Fibroblast of villous mesenchyme (primary cell): ENCODE measurements at regions not wholly inside any gene's neighbourhood (a gene's known extent, or its start where the extent isn't known, plus 50 kb on each side); places are given as distances from the start of the nearest gene placed in this dataset.
"Not testable (repeated sequence)": the region's sequence is repeated elsewhere in the genome, so short reads cannot be mapped to it uniquely, and the experiment has no call there.

Experiments used
- DNase-seq: peaks from one replicate; pipeline ENCODE4 v3.0.0-alpha.2; 2010; ENCODE audit warnings: low read depth
- H3K4me3 ChIP-seq: 2 replicates; pipeline ENCODE4 v1.5.1; 2011; ENCODE audit warnings: low read depth, mild to moderate bottlenecking, low read length
- TF ChIP-seq, protein P1 (sequence below): IDR thresholded peaks from 2 replicates; pipeline ENCODE4 v1.5.1; 2012; ENCODE audit warnings: low read depth, mild to moderate bottlenecking, low read length; ENCODE audit not compliant: insufficient read depth

GRCh38 chr6:13874191-13874549, 50.6 kb upstream of the RNF182 start:
- no peak for DNase-seq
- TF ChIP-seq, protein P1, sequence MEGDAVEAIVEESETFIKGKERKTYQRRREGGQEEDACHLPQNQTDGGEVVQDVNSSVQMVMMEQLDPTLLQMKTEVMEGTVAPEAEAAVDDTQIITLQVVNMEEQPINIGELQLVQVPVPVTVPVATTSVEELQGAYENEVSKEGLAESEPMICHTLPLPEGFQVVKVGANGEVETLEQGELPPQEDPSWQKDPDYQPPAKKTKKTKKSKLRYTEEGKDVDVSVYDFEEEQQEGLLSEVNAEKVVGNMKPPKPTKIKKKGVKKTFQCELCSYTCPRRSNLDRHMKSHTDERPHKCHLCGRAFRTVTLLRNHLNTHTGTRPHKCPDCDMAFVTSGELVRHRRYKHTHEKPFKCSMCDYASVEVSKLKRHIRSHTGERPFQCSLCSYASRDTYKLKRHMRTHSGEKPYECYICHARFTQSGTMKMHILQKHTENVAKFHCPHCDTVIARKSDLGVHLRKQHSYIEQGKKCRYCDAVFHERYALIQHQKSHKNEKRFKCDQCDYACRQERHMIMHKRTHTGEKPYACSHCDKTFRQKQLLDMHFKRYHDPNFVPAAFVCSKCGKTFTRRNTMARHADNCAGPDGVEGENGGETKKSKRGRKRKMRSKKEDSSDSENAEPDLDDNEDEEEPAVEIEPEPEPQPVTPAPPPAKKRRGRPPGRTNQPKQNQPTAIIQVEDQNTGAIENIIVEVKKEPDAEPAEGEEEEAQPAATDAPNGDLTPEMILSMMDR = no peak
- H3K4me3 ChIP-seq = peak overlapping the region; percentile 43

GRCh38 chr6:13873288-13874190, 51.2 kb upstream of the RNF182 start:
- TF ChIP-seq, protein P1 = peak; percentile 55
- DNase-seq = peak; percentile 3
- H3K4me3 ChIP-seq = peak overlapping the region; percentile 43

- TF ChIP-seq, protein P1 = no peak
Observed at GRCh38 chr6:13872681-13873080, 52.1 kb upstream of the RNF182 start.

DNA sequence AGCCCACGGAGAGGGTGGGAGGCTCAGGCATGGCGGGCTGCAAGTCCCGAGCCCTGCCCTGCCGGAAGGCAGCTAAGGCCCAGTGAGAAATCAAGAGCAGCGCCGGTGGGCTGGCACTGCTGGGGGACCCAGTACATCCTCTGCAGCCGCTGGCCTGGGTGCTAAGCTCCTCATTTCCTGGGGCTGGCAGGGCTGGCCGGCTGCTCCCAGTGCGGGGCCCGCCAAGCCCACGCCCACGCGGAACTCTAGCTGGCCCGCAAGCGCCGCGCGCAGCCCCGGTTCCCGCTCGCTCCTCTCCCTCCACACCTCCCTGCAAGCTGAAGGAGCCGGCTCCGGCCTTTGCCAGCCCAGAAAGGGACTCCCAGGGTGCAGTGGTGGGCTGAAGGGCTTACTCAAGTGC, 52.7 kb upstream of the RNF182 start:
- not testable (repeated sequence) for DNase-seq, H3K4me3 ChIP-seq

More at GRCh38 chr6:13872681-13873080, 52.1 kb upstream of the RNF182 start:
- DNase-seq = no peak
- no peak overlapping the region for H3K4me3 ChIP-seq

DNA sequence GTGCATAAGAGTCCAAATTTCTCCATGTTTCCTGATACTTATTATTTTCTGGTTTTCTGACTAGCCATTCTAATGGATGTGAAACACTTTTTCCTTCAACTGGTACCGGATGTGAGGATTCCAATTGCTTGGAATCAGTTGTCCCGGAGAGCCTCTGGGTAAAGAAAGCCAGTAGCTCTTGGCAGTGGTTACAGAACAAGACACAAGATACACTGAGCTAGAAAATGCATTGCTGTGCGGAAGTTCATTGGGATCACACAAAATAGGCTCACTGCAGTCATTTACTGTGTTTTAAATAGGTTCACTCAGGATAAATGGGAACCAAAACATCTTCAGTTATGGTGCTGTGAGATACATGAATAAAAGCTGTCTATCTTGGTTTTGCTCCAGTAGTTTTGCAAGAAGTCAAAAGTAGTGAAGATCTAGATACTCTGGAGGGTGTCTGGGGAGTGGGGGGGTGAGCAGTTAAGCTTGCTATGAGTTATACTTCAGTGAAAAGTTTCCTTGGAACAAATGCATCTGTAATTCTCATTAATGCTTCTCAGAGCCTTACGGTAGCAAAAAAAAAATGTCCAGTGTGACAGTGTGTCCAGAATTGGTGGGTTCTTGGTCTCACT, 54.4 kb upstream of the RNF182 start:
- no peak overlapping the region for H3K4me3 ChIP-seq
- DNase-seq = no peak
- TF ChIP-seq, protein P1 = no peak

DNA sequence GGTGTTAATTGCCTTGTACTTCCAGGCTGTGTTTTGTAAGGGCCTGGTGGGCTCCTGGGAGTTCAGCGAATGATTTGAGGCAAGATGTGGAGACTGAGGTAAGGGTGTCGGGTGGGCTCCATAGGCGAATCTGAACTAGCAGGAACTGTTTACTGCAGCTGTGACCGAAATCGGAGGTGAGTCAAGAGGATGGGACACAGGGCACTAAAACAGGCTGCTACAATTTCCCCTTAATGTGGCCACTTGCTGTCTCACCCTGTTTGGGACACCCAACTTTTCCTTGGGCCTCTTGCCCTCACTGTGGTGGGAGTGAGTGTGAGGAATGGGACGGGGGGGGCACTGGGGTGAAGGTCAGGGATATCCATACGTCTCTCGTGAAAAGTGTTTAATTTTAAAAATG, 53.9 kb upstream of the MCUR1 start:
- no peak for DNase-seq
- TF ChIP-seq, protein P1 = no peak
- no peak overlapping the region for H3K4me3 ChIP-seq

- DNase-seq = no peak
- TF ChIP-seq, protein P1 = no peak
- H3K4me3 ChIP-seq = no peak overlapping the region
Observed at GRCh38 chr6:13866301-13866700, 51.9 kb upstream of the MCUR1 start.
